Fibroblast of villous mesenchyme (primary cell): ENCODE measurements at regions not wholly inside any gene's neighbourhood (a gene's known extent, or its start where the extent isn't known, plus 50 kb on each side); places are given as distances from the start of the nearest gene placed in this dataset.

ENCODE experiments used
- DNase-seq: peaks from one replicate; pipeline ENCODE4 v3.0.0-alpha.2; 2010; ENCODE audit warnings: low read depth
- H3K4me3 ChIP-seq: 2 replicates; pipeline ENCODE4 v1.5.1; 2011; ENCODE audit warnings: low read depth, mild to moderate bottlenecking, low read length
- TF ChIP-seq, protein P1 (sequence below): IDR thresholded peaks from 2 replicates; pipeline ENCODE4 v1.5.1; 2012; ENCODE audit warnings: low read depth, mild to moderate bottlenecking, low read length; ENCODE audit not compliant: insufficient read depth

DNA sequence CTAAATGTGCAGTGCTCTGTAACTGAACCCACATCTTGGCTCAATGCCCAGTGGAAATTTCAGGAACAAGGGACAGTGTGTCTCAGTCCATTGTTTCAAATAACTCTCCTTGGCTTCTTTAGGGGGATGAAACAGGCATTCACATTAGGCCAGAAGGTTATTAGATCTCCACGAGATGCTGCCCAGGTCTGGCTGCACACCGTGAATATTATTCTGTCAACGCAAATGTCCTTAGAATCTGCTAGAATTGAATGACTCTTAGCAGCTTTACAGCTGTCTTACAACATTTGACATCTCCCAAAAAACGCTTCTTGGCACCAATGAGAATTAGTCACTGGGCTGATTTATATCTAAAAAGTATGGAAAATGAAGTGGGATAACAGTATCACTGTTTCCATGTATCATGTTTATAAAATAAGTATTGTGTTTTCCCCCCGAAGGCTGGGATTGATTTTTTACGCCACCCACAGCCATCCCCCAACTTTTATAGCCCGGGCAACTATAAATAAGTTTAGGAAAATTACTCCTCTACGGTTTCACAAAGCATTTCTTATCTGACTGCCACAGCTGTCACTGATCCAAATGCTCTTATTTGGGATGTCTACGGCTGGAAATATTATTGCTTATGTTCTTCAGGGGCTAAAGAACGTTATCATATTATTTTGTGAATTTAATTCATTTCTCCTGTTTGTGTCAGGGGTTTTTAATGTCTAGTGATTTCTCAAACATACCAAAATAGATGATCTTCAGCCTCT, 559.7 kb upstream of the FAT1 start:
- DNase-seq, result no peak
- no peak overlapping the region for H3K4me3 ChIP-seq
- TF ChIP-seq, protein P1, sequence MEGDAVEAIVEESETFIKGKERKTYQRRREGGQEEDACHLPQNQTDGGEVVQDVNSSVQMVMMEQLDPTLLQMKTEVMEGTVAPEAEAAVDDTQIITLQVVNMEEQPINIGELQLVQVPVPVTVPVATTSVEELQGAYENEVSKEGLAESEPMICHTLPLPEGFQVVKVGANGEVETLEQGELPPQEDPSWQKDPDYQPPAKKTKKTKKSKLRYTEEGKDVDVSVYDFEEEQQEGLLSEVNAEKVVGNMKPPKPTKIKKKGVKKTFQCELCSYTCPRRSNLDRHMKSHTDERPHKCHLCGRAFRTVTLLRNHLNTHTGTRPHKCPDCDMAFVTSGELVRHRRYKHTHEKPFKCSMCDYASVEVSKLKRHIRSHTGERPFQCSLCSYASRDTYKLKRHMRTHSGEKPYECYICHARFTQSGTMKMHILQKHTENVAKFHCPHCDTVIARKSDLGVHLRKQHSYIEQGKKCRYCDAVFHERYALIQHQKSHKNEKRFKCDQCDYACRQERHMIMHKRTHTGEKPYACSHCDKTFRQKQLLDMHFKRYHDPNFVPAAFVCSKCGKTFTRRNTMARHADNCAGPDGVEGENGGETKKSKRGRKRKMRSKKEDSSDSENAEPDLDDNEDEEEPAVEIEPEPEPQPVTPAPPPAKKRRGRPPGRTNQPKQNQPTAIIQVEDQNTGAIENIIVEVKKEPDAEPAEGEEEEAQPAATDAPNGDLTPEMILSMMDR, result no peak

DNA sequence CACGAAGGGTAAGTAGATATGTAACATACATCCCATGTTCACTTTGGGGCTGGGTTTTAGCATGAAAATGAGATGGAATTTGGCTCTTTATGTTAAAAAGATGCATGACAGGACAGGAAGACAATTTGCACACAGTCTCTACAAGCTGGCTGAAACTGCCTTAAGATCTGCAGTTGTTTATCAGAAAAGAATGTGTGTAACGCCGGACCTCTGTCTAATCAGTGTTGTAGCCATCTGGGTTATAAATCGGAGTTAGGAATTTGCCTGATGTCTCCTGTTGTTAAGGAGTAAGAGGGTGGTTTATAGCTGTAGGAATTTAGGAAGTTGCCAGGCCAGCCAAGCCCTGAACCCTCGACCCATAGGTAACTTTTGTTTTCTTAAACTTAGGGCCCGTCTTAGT, 562.9 kb upstream of the FAT1 start:
- TF ChIP-seq, protein P1, result no peak
- DNase-seq, result peak; percentile 71
- no peak overlapping the region for H3K4me3 ChIP-seq

DNA sequence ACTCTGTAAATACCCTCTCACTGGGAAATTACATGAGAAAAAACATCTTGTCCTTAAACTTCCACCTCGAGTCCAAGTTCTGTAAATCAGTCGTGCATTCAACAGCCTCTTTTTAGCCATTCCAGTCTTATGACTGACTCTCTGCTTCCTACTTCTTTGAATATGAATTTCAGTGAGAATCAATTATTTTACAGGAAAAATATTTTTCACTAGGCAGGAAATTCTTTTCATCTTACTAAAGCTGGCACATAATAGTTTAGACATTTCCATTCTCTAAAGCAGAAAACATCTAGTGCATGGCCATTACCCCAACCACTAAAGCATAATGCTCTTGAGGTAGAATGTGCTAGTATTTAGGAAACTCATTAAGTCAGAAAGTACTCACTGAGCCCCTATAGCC, 565.7 kb upstream of the FAT1 start:
- no peak overlapping the region for H3K4me3 ChIP-seq
- no peak for DNase-seq
- TF ChIP-seq, protein P1, result no peak

DNA sequence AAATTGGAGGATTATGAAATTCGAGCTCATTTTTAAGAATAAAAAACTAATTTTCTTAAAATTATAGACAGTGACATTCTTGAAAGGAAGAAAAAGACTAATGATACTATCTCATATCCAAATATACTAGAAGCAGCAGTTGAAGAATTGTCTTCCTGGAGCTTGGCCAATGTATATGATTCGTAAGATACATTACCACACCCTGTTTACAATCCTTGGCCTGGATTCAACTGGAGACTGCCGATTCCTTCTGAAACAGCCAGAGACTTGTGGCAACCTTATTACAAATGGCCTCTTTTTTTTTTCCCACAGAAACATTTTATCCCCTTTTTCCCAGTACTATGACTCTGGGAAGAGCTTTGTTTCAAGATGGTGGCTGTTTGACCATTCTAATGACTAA, 571.2 kb upstream of the FAT1 start:
- H3K4me3 ChIP-seq, result no peak overlapping the region
- TF ChIP-seq, protein P1, result no peak
- peak; percentile 67 for DNase-seq

DNA sequence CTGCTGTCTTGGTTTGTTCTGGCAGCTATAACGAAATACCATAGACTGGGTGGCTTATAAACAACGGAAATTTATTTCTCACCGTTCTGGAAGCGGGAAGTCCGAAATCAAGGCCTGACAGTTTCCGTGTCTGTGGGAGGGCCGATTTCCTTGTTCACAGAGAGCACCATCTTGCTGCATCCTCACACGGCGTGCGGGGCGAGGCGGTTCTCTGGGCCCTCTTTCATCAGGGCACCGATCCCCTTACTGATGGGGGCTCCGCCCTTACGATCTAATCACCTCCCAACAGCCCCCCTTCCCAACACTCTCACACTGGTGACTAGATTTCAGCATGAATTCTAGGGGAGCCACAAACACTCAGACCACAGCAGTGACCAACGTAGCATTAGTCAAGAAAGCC, 578.3 kb upstream of the FAT1 start:
- no peak overlapping the region for H3K4me3 ChIP-seq
- TF ChIP-seq, protein P1, result no peak
- DNase-seq, result no peak

DNA sequence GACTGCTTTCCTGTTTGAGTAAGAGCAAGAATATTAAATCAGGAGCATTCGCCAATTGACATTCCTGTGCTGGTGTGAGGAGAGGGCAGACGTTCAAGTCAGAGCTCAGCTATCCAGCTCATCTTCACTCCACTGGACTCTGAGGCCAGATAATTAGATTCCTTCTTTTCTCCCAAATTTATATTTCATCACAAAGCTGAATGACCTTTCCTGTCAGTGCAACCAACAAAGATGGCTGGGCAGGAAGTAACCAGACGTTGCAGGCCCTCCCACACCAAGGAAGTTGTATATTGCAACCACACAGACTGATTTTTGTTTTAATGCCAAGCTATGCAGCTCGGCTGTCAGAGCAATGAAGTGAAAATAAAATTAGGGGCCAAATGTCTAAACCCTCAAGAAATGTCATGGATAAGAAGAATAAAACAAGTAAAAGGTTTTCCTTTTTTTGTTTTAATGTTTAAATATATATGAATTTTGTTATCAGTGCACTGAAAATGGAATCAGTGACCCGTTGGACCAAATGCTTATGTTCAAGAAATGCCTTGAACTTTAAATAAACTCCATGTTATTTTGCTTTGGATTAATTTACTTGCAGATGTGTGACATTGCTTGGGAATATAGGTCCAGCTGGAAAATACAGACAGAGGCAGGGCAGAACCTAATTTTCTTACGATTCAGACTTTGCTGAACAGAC, 578.9 kb upstream of the FAT1 start:
- TF ChIP-seq, protein P1, result no peak
- DNase-seq, result peak; percentile 14
- H3K4me3 ChIP-seq, result no peak overlapping the region

DNA sequence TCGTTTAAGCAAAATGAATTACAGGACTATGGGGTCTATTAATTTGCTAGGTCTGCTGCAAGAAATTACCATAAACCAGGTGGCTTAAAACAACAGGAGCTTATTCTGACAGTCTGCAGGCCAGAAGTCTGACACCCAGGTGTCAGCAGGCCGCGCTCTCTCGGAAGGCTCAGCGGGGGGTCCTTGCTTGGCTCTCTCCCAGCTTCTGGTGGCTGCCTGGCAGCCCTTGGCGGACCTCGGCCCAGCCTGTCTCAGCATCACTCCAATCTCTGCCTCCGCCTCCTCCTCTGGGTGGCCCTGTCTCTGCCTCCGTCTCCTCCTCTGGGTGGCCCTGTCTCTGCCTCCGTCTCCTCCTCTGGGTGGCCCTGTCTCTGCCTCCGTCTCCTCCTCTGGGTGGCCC, 580.5 kb upstream of the FAT1 start:
- TF ChIP-seq, protein P1, result no peak
- DNase-seq, result no peak
- H3K4me3 ChIP-seq, result no peak overlapping the region
